ENCODE measurements at regions not wholly inside any gene's neighbourhood (a gene's known extent, or its start where the extent isn't known, plus 50 kb on each side); places are given as distances from the start of the nearest gene placed in this dataset.

DNA sequence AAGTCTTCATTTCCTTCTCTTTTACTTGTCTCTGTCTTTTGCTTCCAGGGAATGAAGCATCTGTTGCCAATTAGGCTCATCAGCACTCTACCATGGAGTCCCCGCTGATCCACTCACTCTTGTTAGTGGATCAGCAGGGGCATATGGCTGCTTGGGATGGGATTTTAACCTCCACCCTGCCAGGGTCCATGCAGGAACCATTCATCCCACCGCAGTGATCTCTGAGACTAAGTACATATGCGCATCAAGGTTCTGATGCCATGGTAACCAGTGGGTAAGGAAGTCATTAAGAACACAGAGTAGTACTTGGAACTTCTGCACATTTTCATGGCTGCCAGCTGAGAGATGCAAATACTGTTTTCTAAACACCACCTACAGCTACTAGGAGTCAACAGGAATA, 374.0 kb upstream of the ALCAM start:
- FAIRE-seq, result no peak

DNA sequence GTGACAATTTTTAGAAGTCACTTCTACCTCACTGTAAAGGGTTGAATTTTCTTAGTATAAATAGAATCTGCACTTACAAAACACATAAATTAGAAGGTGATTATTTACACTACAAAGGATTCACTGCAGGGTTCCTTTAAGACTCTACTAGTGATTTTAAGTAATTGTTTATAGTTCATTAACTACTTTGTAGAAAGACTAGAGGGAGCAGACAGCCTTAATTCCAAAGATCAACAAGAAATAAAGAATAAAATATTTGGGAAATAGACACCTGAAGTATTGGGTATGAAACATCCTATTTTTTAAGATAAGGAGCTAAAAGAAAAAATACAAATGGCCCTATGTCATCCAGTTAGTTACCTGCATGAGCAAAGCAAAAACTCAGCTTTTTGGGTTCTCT, 360.5 kb upstream of the ALCAM start:
- no peak for FAIRE-seq

DNA sequence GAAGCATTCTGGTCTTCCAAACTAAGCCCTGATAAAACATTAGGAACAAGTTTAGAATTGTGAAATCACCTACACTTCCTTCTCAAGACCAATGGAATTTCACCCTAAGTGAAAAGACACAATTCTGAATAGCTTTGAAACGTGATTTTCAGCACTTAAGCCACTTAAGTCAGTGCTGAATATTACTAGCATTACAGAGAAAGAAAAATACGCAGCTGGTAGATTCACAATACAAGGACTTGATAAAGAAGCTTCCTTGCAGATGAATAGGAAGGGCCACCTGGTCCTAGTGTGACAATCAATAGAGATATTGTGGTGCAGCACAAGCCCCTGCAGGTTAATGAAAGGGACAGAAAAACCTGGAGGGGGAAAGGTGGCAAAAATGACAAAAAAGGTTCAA, 353.1 kb upstream of the ALCAM start:
- FAIRE-seq, result no peak

DNA sequence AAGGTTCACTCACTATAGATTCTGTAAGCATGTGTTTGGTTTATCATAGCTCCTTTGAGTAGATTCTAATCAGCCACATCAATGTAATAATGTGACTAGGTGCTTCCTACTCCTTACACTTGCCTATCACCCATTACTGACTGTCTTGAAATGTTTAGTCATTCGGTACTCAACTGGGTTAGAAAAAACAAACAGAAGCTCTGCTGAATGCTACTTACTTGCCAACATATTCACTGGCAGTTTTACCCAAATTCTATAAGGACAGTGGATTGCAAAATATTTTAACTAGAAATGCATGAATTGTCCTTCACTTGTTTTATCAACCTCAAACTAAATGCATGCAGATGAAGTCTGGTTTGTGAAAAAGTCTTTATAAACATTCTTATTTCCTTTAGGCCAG, 352.1 kb upstream of the ALCAM start:
- no peak for FAIRE-seq

DNA sequence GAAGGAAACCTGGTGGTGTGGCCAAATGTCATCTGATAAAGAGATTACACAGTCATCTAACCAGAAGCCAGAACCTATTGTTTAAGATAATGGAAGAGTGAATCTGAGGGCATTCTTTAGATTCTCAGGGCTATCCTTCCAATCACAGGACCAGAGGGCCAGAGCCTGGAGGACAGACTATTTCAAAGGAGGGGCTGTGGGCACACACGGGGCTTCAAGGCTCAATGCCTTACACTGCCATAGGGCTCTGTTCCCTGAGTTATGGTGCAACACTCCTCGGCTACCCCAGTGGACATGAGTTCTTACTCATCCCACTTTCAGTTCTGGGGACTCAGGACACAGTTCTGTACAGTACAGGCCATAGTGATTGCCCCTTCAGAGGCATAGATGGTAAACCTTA, 343.9 kb upstream of the ALCAM start:
- FAIRE-seq, result no peak

DNA sequence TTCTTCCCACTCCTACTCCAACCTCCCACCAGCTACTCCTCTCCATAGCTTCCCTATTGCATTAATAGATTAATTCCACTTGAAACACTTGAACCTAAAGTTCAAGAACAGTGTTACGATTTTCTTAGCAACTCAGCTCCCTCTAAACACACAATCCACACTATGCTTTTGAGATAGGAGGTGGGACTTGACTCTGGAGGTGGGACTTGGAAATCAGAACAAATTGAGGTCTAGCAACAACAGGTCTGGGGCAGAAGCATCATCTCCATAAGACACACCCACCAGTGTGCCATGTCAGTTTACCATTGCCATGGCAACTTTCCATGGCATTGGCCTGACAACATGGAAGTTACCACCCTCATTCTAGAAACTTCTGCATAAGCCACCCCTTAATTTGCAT, 336.5 kb upstream of the ALCAM start:
- no peak for FAIRE-seq

DNA sequence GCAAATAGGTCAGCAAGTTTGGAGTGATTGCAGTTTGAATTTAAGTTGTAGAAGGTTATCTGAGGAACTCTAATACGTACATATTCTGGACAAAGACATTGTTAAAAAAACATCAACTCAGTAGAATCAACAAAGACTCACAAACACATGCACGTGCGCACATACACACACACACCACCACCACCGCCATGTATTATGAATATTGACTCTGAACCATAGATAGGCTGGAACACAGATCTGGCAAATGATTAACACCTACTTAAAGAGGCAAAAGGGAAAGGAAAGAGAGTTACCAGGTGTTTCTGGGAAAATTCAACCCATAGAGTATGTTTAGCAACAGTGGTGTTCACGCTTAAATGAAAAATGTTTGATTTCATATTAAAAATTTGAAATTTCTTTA, 334.2 kb upstream of the ALCAM start:
- no peak for FAIRE-seq

DNA sequence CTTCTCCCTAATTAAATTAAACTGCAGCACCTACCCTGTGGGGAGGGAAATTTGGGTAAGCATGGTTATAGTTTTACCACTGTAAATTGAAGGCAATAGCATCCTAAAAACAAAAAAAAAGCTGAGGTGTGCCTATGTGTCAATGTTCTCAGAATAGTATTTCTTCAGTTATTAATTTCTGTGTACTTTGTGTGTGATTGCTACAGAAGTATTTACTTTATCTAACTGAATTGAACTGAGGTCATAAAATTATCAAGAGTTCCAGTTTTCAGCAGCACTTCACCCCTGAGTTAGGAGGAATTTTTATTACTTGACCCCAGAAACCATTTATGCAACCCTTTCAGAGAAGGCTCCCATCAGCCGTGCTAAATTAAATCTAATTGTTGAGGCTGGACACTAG, 333.6 kb upstream of the ALCAM start:
- FAIRE-seq, result no peak

DNA sequence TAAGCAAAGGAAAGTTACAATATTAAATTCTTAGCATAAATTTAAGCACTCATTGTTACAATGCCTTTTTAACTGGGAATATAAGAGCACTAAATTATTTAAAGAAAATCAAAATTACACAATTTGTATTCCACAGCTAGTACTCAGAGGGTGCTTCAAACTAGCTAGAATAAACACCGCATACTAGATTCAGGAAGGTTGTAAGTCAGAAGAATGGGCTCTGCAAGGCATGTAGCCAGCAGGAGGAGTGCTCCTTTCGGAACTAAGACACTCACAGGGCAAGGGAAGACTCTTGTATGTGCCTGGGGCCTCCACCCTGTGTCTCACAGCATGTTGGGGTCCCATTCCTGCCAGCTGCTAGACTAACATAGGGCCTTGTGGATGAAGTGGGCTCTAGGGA, 327.7 kb upstream of the ALCAM start:
- FAIRE-seq, result no peak

DNA sequence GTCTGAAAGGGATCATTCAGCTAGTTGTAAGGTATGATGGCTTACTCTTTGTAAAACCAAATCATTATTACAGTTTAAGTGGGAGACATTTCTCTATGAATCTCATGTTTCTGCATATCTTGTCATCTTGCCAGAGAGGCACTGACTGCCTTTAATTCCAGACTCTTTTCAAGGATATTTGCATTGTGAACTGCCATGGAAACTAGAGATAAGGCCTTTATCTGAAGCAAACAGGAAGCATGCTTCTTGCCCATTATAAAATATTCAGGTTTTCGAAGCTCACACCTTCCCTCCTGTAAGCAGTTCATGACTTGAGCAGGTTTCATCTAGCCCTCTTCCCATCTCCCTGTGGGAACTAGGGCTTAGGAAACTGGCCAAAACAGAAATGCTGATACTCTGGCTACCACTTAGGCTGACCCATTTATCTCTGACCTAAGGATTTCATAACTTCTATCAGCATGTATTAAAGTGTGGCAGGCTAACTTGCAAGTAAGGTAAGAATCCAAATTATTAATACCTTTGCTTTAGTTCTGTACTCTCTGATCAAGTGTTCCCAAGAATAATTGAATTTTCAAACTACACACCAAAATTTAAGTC, 326.6 kb upstream of the ALCAM start:
- FAIRE-seq, result peak; percentile 82

DNA sequence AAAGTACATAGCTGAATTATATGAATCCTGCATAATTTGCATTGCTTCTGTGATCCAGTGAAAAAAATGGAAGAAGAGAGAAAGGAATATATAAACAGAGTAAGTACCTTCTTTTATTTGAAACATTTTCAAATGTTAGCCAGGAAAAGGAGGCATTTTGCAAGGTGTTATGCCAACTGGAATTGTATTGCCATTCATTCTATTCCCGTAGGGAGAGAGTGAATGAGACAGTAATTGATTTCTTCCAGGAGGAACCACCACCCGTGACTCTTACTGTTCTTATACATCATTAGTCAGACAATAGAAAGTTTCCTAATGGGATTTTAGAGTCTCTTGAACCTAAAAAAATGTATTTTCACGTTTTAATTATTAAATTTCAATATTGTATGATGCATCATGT, 324.1 kb upstream of the ALCAM start:
- FAIRE-seq, result no peak

DNA sequence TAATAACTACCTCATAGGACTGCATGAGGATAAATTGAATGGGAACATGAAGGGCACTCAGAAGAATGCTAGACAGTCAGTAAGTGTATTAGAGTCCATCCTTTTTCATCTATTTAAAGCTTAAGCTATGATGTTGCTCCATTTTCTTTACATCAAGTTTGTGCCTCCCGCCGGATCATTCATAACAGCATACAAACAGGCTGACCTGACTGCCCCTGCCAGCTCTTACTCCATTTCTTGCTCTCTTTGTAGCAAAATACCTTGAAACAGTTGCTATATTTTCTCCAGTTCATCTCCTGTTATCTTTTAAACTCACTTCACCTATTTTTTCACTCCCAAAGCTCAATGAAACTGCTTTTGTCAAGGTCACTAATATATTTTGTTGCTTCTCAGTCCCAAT, 315.6 kb upstream of the ALCAM start:
- no peak for FAIRE-seq

DNA sequence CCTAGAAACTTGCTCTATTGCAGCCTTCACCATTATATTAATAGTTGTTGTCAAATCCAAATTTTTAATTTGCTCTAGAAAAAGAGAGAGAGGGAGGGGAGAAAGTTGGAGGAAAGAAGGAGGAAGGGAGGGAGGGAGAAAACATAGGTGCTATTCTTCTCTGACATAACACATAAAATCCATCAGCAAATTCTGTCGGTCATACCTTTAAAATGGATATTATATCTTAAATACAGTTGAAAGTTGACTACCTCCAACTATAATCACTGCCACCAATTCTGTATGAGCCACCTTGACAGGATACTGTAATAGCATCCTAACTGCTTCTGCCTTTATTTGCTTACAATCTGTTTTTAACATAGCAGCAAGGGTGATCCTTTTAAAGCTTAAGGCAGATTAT, 314.7 kb upstream of the ALCAM start:
- FAIRE-seq, result no peak

DNA sequence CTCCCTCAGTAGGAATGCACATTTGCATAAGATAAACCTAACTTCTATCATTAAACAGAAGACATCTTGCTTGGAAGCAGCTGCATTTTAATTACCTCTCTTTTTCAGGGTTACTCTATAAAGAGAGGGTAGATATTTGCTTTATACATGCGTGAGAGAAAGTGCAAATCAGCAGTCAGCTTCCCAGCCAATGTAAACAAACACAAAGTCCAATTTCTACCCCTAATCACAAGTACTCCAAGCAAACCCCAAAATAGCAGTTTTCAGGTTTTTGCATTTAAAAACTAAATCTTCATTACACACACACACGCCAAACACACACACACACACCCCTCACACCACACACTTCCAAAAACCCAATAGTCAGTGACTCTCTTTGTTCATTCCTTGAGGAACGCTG, 303.9 kb upstream of the ALCAM start:
- peak; percentile 90 for FAIRE-seq

DNA sequence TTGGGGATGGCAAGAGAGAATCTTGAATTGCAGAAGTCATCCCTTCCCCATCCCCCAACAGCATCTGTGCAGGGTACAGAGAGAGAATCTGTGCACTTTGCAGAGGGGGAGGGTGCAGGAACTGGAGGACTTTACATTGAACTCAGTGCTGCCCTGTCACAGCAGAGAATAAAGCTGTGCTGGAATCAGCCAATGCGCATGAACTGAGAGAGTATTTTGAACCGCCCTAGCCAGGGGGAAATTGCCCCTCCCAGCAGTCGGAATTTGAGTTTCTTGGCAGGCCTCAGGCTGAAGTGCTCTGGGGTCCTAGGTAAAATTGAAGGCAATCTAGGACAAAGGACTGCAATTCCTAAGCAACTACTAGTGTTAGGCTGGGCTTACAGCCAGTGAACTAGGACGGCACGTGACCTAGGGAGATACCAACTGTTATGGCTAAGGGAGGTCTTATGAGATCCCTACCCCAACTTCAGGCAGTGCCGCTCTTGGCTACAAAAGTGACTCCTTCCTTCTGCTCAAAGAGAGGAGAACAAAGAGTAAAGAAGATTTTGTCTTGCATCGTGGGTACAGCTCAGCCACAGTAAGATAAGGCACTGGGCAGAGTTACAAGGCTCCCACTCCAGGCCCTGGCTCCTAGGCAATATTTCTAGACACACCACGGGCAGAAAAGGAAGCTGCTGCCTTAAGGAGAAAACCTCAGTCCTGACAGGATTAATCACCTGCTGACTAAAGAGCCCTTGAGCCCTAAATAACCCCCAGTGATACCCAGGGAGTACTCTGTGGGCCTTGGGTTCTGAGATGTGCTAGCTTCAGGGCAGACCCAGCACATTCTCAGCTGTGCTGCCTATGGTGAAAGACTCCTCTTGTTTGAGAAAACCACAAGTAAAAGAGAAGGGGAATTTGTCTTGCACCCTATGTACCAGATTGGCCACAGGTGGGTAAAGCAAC, 300.5 kb upstream of the ALCAM start:
- FAIRE-seq, result no peak

DNA sequence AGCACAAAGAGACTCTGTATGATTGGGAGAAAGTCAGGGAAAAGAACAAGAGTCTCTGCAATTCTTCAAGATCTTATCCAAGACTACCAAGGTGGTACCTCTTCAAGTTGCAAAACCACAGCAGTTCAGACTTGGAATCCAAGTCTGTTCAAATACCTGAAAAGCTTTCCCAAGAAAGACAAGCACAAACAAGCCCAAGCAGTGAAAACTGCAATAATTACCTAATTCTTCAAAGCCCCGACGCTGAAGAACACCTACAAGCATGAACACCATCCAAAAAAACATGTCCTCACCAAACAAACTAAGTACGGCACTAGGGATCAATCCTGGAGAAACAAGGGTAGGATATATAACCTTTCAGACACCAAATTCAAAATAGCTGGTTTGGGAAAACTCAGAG, 299.3 kb upstream of the ALCAM start:
- FAIRE-seq, result no peak

DNA sequence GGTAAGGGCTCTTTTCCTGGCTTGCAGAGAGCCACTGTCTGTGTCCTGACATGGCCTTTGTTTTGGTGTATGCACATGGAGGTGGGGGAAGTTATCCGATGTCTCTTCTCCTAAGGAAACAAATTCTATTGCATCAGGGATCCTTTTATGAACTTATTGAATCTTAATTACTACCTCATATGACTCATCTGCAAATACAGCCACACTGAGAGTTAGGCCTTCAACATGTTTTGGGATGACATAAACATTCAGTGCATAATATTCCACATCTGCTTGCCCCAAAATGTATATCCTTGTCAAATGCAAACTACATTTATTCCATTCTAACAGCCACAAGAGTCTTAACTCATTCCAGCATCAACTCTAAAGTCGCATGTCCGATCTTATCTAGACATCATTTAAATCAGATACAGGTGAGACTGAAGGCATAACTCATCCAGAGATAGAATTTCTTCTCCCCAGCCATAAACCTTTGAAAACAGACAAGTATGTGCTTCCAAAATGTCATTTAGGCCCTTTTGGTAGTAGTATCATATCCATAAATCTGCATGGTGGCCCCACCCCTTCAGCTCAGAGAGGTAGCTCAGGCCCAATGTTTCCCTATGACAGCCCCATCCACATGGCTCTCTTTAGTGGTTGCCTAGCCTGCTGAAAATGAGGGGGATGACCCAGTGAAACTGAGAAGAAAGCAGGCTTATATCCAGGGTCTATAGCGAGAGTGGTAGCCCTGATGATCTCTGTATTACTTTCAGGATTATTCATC, 289.5 kb upstream of the ALCAM start:
- FAIRE-seq, result no peak

DNA sequence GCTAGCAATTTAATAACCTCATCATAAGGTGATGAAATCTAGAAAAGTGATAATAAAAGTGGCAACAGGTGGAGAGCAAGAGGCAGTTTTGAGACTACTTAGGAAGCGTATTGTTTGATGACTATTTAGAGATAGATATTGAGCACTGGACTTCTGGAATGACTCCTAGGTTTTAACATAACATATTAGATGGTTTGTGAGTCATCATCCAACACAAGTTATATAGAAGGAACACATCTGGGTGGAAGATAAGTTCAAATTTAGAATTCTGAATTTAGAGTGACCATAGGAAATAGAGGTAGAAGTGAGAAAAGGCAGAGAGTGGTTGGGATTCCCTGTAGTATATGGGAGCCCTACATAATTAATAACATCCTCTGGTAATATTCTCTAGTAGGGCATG, 282.8 kb upstream of the ALCAM start:
- peak; percentile 5 for FAIRE-seq

DNA sequence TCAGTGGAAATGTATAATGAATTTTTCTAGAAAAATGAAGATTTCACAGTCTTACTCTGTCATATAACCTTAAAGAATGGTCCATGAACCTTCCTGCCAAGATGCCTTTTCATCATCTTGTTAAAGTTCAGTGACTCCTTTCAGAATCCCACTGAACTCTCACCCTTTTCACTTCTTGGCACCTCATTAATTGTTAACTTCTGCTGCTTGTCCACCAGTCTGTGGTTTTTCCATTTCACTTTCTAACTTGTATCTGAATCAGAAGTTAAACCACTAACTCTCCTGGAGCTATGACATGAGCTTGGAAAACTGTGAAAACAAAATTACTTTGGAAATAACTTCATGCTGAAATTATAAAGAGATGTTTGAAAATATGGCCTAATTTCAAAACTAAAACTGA, 281.2 kb upstream of the ALCAM start:
- FAIRE-seq, result no peak

DNA sequence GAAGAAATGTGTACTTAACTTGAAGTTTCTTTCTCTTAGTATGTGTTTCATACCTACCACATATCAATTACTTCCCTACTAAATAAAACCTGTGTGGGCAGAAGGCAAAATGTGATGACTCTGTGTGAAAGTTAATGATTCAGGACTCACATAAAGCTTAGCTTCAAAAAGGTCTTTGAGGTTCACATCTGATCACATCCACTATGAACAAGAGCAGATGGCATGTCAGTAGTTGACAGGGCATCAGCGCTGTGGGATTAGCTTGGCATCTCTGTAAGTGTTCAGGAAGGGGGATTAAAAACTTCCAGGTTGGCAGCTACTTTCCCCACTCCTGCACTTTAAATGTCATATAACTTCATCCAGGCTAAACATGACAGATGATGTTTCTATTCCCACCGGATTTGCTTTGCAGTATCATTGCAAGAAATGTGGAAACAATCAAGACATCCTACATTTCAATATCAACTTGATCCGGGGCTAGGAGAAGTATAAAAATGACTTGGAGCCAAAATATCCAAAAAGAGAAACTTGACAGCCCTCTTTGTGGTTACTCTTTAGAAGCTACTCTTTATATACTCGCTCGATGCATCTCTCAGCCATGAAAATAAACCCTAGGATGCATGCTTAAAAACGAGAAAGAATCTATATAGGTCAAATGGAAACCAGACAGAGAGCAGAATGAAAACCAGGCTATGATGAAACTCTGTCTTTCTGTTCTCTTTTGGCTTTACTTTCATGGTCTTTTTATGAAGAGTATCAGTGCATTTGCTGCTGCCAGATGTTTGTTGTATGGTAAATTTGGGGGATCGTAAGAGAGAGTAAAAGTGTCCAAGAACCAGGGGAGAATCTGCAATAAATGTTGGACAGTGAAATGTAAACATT, 273.1 kb upstream of the ALCAM start:
- no peak for FAIRE-seq

DNA sequence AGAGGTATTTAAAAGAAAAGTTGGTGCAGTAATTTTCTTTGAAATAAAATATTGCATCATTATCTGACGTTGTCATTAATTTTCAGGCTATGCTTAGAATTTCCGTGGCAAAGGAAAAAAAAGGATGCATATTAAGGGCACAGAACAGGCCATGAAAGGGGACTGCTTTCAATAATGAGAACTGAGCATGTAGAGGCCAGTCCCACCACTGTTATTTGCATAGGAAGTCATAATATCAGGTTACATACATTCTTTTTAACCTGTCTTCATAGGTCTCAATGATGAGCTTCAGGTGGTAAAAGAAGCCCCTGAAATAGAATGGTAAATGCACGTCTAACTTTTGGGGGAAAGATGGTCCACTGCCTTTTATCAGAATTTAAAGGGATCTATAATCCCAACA, 272.1 kb upstream of the ALCAM start:
- FAIRE-seq, result no peak

DNA sequence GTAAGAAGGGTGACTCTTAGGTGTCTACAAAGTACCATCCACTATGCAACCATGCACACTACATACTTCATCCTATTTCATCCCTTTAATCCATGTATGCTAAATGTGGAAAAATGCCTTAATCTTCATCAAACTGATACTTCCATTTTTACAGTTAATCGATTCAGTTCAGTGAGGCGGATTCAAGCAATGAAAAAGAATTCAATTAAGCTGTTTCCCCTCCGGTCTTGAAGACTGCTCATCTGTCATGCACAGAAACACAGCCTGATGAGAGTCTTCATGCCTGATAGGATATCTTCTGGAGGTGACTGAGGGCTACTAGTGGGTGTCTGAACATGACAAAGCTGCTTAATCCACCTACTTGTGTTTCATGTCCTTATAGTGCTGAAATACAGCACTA, 270.6 kb upstream of the ALCAM start:
- no peak for FAIRE-seq

DNA sequence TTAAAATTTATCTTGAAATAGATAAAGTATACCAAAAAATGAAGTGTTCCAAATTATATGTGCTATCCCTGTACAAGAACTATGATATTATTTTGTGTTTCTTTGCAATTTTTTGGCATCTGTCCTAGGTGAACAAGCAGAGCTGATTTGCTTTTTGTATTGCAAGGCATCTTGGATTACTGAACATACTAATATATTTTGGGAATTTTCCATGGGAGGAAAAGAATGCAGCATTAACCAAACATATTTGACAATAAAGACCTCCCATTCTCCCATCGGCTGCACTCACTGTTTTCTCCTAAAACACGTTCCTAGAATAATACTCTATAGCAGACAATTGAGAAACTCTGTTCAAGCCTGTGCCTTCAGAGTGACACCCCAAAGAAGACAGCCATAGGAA, 265.1 kb upstream of the ALCAM start:
- no peak for FAIRE-seq

Data from islet of Langerhans (tissue), 1 donor.